Suprapubic skin (tissue), 4 donors: ENCODE measurements at regions not wholly inside any gene's neighbourhood (a gene's known extent, or its start where the extent isn't known, plus 50 kb on each side); places are given as distances from the start of the nearest gene placed in this dataset.
"Not testable (repeated sequence)": the region's sequence is repeated elsewhere in the genome, so short reads cannot be mapped to it uniquely, and the experiment has no call there.

Source experiments
- CTCF ChIP-seq, 2 donors: fragments of 200-600 bp in 1 of 2; fragments of 450-650 bp in 1 of 2; sonication (generic) in 1 of 2; IDR thresholded peaks; one replicate each; pipeline ENCODE4 v1.5.1; 2016 to 2019; ENCODE audit warnings: antibody characterized with exemption in 2 of 2, mild to moderate bottlenecking in 1 of 2, moderate library complexity in 1 of 2
- EP300 ChIP-seq: sonication (generic); formaldehyde crosslinking; IDR thresholded peaks from one replicate; pipeline ENCODE4 v1.6.1; 2017; ENCODE audit warnings: antibody characterized with exemption
- POLR2A ChIP-seq, 2 donors: fragments of 450-650 bp; IDR thresholded peaks; one replicate each; pipeline ENCODE4 v1.6.1; 2017; ENCODE audit warnings: antibody characterized with exemption in 2 of 2, mild to moderate bottlenecking in 2 of 2, moderate library complexity in 2 of 2
- POLR2AphosphoS5 ChIP-seq, 3 donors: sonication (generic); formaldehyde crosslinking; IDR thresholded peaks; one replicate each; pipeline ENCODE4 v1.6.1; 2017; ENCODE audit warnings: antibody characterized with exemption in 3 of 3

DNA sequence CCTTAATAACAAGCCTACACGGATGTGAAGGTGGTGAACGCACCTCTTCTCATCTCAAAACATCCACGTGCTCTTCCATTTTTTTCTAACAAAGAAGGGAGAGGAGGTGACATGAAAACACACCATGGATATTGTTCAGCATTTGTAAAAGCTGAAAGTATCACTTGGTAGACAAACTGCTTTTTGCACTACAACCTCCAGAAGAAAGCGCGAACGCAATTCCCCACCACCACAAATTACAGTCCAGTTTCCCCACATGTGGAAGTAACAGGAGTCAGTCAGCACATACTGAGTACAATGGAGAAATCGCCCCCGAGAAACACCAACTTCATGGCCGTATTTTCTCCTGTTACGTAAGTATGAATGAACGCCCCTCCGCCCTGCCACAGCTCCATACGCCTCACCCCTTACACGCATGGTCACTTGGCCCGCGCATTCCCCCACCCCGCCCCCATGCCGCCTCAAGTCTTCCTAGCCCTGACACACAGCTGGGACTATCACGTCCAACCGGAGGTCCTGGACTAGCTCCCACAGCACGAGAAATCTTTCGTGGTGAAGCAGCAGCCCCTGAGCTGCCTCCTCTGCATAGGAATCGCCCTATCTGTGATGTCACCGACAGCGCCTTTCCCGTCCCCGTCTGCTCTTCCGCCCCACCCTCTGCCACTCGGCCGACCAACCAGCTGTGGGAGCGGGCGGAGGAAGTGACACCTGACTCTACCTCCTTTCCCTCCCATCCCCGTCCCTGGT lies 62.4 kb upstream of the NBPF15 start:
- TF ChIP-seq POLR2A (IDR thresholded peaks at IDR 0.05), result peak in 1 of 2 donors; percentile 26
- TF ChIP-seq CTCF (IDR thresholded peaks at IDR 0.05); POLR2AphosphoS5 (IDR thresholded peaks at IDR 0.05); EP300: not testable (repeated sequence)
